ENCODE measurements at regions not wholly inside any gene's neighbourhood (a gene's known extent, or its start where the extent isn't known, plus 50 kb on each side); places are given as distances from the start of the nearest gene placed in this dataset.

GRCh38 chr21:39062196-39062595 lies 121.1 kb downstream of the PSMG1 start:
- no peaks in the 10 kb centered on the region for H3K36me3 ChIP-seq (ENCODE audit: insufficient read depth, low read length)
- H2AFZ ChIP-seq (ENCODE audit: low read depth, low read length) = no peak overlapping the region
- TF ChIP-seq EZH2 (IDR thresholded peaks at IDR 0.05; ENCODE audit: borderline replicate concordance, low read depth, low read length, severe bottlenecking) (no peak), CTCF (IDR thresholded peaks at IDR 0.05; ENCODE audit: borderline replicate concordance, extremely low read depth, low read length, poor library complexity, severe bottlenecking) (no peak)
- peaks cover 5% of the 10 kb centered on the region for H3K9me3 ChIP-seq (ENCODE audit: insufficient read depth, low read length, severe bottlenecking)
- no peak for ATAC-seq (ENCODE audit: insufficient read depth, low read depth)
- H3K27ac ChIP-seq (ENCODE audit: low read length) = no peak overlapping the region
- H3K27me3 ChIP-seq (ENCODE audit: insufficient read depth, low read length, poor library complexity) = no peaks in the 10 kb centered on the region
- DNase-seq = no peak
- no peaks in the 10 kb centered on the region for H4K20me1 ChIP-seq (ENCODE audit: insufficient read depth, low read length)
- H3K79me2 ChIP-seq (ENCODE audit: insufficient read depth, low read length) = no peaks in the 10 kb centered on the region
- H3K4me3 ChIP-seq (ENCODE audit: low read depth in 1 of 2, low read length in 2 of 2) = no peak overlapping the region
- H3K4me2 ChIP-seq (ENCODE audit: insufficient read depth, low read length) = no peak overlapping the region
- no peak overlapping the region for H3K9ac ChIP-seq (ENCODE audit: low read depth, low read length)
- no peaks in the 10 kb centered on the region for H3K4me1 ChIP-seq (ENCODE audit: insufficient read depth, low read length)

GRCh38 chr21:39061766-39062165 lies 121.5 kb downstream of the PSMG1 start:
- DNase-seq (no peak), ATAC-seq (ENCODE audit: insufficient read depth, low read depth) (no peak)
- no peaks in the 10 kb centered on the region for H3K79me2 ChIP-seq (ENCODE audit: insufficient read depth, low read length)
- no peaks in the 10 kb centered on the region for H4K20me1 ChIP-seq (ENCODE audit: insufficient read depth, low read length)
- H2AFZ ChIP-seq (ENCODE audit: low read depth, low read length) = no peak overlapping the region
- H3K4me2 ChIP-seq (ENCODE audit: insufficient read depth, low read length) = no peak overlapping the region
- H3K4me1 ChIP-seq (ENCODE audit: insufficient read depth, low read length) = no peaks in the 10 kb centered on the region
- H3K4me3 ChIP-seq (ENCODE audit: low read depth in 1 of 2, low read length in 2 of 2) = no peak overlapping the region
- no peak overlapping the region for H3K27ac ChIP-seq (ENCODE audit: low read length)
- TF ChIP-seq CTCF (IDR thresholded peaks at IDR 0.05; ENCODE audit: borderline replicate concordance, extremely low read depth, low read length, poor library complexity, severe bottlenecking) (no peak), EZH2 (IDR thresholded peaks at IDR 0.05; ENCODE audit: borderline replicate concordance, low read depth, low read length, severe bottlenecking) (no peak)
- H3K9ac ChIP-seq (ENCODE audit: low read depth, low read length) = no peak overlapping the region
- peaks cover 5% of the 10 kb centered on the region for H3K9me3 ChIP-seq (ENCODE audit: insufficient read depth, low read length, severe bottlenecking)
- H3K27me3 ChIP-seq (ENCODE audit: insufficient read depth, low read length, poor library complexity) = no peaks in the 10 kb centered on the region
- no peaks in the 10 kb centered on the region for H3K36me3 ChIP-seq (ENCODE audit: insufficient read depth, low read length)

GRCh38 chr21:39060485-39061083 lies 122.7 kb downstream of the PSMG1 start:
- Histone ChIP-seq H3K9me3 (ENCODE audit: insufficient read depth, low read length, severe bottlenecking) (peaks cover 5% of the 10 kb centered on the region), H3K36me3 (ENCODE audit: insufficient read depth, low read length) (no peaks in the 10 kb centered on the region), H3K27ac (ENCODE audit: low read length) (no peak overlapping the region), H3K79me2 (ENCODE audit: insufficient read depth, low read length) (no peaks in the 10 kb centered on the region), H4K20me1 (ENCODE audit: insufficient read depth, low read length) (no peaks in the 10 kb centered on the region), H3K4me3 (ENCODE audit: low read depth in 1 of 2, low read length in 2 of 2) (no peak overlapping the region), H3K4me1 (ENCODE audit: insufficient read depth, low read length) (no peaks in the 10 kb centered on the region), H3K27me3 (ENCODE audit: insufficient read depth, low read length, poor library complexity) (no peaks in the 10 kb centered on the region), H3K9ac (ENCODE audit: low read depth, low read length) (no peak overlapping the region), H2AFZ (ENCODE audit: low read depth, low read length) (no peak overlapping the region), H3K4me2 (ENCODE audit: insufficient read depth, low read length) (no peak overlapping the region)
- no peak for DNase-seq
- no peak for ATAC-seq (ENCODE audit: insufficient read depth, low read depth)
- TF ChIP-seq EZH2 (IDR thresholded peaks at IDR 0.05; ENCODE audit: borderline replicate concordance, low read depth, low read length, severe bottlenecking) (no peak), CTCF (IDR thresholded peaks at IDR 0.05; ENCODE audit: borderline replicate concordance, extremely low read depth, low read length, poor library complexity, severe bottlenecking) (no peak)
